ENCODE measurements at regions not wholly inside any gene's neighbourhood (a gene's known extent, or its start where the extent isn't known, plus 50 kb on each side); places are given as distances from the start of the nearest gene placed in this dataset.
"Not testable (repeated sequence)": the region's sequence is repeated elsewhere in the genome, so short reads cannot be mapped to it uniquely, and the experiment has no call there.

GRCh38 chr2:100744184-100744583, 75.8 kb upstream of the NPAS2 start:
- no peak for DNase-seq

- no peak for DNase-seq
Measured at GRCh38 chr2:100744589-100744988, 75.3 kb upstream of the NPAS2 start.

GRCh38 chr2:100745604-100746003, 74.3 kb upstream of the NPAS2 start:
- DNase-seq: no peak

- no peak for DNase-seq
Measured at GRCh38 chr2:100747551-100747950, 72.4 kb upstream of the NPAS2 start.

- DNase-seq: no peak
Measured at GRCh38 chr2:100747996-100748615, 71.8 kb upstream of the NPAS2 start.

GRCh38 chr2:100748673-100749072, 71.3 kb upstream of the NPAS2 start:
- DNase-seq: no peak

GRCh38 chr2:100749771-100750542, 70.0 kb upstream of the NPAS2 start:
- DNase-seq: no peak

GRCh38 chr2:100751871-100752625, 67.9 kb upstream of the NPAS2 start:
- DNase-seq: not testable (repeated sequence)

GRCh38 chr2:100752628-100753333, 67.2 kb upstream of the NPAS2 start:
- no peak for DNase-seq

GRCh38 chr2:100753444-100753843, 66.5 kb upstream of the NPAS2 start:
- no peak for DNase-seq

GRCh38 chr2:100753881-100754280, 66.1 kb upstream of the NPAS2 start:
- no peak for DNase-seq

GRCh38 chr2:100754951-100755350, 65.0 kb upstream of the NPAS2 start:
- DNase-seq: no peak

GRCh38 chr2:100755441-100755840, 64.5 kb upstream of the NPAS2 start:
- DNase-seq: no peak

- DNase-seq: no peak
Measured at GRCh38 chr2:100756704-100757103, 63.2 kb upstream of the NPAS2 start.

- DNase-seq: no peak
Measured at GRCh38 chr2:100757621-100758394, 62.1 kb upstream of the NPAS2 start.

- no peak for DNase-seq
Measured at GRCh38 chr2:100759901-100760300, 60.0 kb upstream of the NPAS2 start.

- no peak for DNase-seq
Measured at GRCh38 chr2:100761365-100761764, 58.6 kb upstream of the NPAS2 start.

GRCh38 chr2:100764430-100764829, 55.5 kb upstream of the NPAS2 start:
- no peak for DNase-seq

GRCh38 chr2:100765481-100765880, 54.5 kb upstream of the NPAS2 start:
- no peak for DNase-seq

- no peak for DNase-seq
Measured at GRCh38 chr2:100766256-100766655, 53.7 kb upstream of the NPAS2 start.

GRCh38 chr2:100766806-100767205, 53.1 kb upstream of the NPAS2 start:
- no peak for DNase-seq

GRCh38 chr2:100767224-100767653, 52.7 kb upstream of the NPAS2 start:
- DNase-seq: no peak

Data from NK-92 treated with Interleukin-12 subunit alpha and Interleukin-12 subunit beta, amount 100 ng/mL, for 24 hours (cell line).